ENCODE measurements at regions not wholly inside any gene's neighbourhood (a gene's known extent, or its start where the extent isn't known, plus 50 kb on each side); places are given as distances from the start of the nearest gene placed in this dataset.
"Not testable (repeated sequence)": the region's sequence is repeated elsewhere in the genome, so short reads cannot be mapped to it uniquely, and the experiment has no call there.

DNA sequence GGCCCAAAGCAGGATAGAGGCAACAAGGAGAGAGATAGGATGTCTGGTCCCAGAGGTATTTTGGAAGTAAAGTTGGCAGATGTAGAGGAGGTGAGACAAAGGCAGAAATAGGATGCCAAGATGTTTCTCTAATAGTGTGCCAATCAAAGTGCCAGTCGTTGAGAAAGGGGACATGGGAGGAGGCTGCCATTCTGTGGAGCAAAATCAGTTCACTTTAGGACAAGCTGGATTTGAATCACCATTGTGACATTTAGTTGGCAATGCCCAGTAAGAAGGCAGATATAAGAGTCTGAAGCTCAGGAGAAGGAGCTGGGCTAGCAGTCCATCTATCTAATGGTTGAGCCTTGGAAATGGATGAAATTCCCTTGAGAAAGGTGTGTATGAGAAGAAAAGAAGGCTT is 53.8 kb downstream of the ADRB2 start:
- Mint-ChIP-seq H3K36me3 (ENCODE audit: insufficient read depth) (no peaks in the 10 kb centered on the region), H3K27me3 (ENCODE audit: low read depth) (no peaks in the 10 kb centered on the region), H3K4me3 (no peak overlapping the region), H3K9me3 (no peaks in the 10 kb centered on the region), H3K4me1 (ENCODE audit: low read depth) (no peaks in the 10 kb centered on the region)
- ATAC-seq (no peak), DNase-seq (no peak)

DNA sequence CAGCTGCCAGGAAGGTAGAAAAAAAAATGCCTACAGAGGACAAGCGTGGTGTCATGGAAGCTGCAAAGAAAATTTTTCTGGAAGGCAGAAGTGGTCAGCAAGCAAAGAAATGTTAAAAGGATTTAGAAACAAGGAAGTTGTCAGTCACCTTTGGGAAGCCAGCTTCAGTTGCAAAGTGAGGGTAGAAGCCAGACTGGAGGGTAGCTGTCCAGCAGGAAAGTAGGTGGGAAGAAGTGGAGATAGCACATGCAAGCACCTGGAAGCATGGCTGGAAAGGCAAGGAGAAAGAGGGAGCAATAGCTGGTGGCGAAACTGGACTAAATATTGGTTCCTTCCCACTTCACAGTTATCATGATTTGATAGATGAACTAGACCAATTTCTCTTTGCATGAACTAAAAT is 54.3 kb downstream of the ADRB2 start:
- ATAC-seq, result no peak
- Mint-ChIP-seq H3K36me3 (ENCODE audit: insufficient read depth) (no peaks in the 10 kb centered on the region), H3K4me3 (no peak overlapping the region), H3K4me1 (ENCODE audit: low read depth) (no peaks in the 10 kb centered on the region), H3K9me3 (no peaks in the 10 kb centered on the region), H3K27me3 (ENCODE audit: low read depth) (no peaks in the 10 kb centered on the region)
- no peak for DNase-seq

DNA sequence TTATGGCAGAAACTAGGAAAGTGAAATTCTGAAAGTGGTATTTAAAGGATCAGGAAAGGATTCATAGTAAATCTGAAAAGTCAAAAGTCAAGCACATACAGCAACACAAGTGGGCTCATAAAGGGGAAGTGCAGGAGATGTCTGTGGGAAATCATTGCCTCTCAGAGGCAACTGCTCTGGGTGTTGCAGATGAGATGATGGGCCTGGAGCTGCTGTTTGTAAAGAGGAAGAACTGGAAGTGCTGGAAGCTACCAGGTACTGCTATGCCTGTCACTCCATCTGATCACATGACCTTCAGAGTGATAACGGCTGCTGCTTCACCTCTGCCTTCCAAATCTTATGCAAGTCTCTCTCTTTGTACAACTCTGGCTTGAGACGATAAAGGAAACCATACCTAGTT is 55.9 kb downstream of the ADRB2 start:
- H3K4me3 Mint-ChIP-seq, result no peak overlapping the region
- no peak for ATAC-seq
- DNase-seq, result no peak
- no peaks in the 10 kb centered on the region for H3K36me3 Mint-ChIP-seq (ENCODE audit: insufficient read depth)
- peaks cover 1% of the 10 kb centered on the region for H3K4me1 Mint-ChIP-seq (ENCODE audit: low read depth)
- no peaks in the 10 kb centered on the region for H3K9me3 Mint-ChIP-seq
- no peaks in the 10 kb centered on the region for H3K27me3 Mint-ChIP-seq (ENCODE audit: low read depth)

DNA sequence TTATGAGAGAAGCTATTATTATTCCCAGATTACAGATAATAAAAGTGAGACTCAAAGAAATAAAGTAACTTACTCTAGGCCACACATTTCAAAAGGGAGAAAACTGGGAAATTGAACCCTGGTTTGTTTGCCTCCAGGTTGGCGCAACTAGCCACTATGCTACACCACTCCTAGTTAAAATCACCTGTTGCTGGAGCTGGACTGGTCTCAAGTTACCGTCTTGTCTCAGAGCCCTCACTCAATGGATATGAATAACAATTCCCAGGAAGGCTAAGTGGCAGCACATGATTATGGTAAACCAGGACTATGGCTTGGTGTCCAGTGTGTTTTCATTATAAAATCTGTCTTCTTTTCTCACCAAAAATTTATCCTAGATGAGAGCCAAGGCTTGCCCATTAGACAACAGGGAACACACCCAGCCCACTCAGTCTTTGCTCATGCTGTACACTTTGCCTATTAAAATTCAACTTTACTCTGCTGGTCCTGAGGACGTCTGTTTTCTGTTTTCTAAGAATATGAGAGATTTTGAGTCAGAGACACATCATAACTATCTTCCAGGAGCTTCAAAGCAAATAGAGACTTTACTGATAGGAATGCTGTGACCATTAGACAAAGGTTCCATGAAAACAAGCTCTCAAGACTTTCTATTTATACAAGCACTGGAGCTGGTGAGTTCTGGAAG is 58.1 kb downstream of the ADRB2 start:
- no peak for DNase-seq
- Mint-ChIP-seq H3K4me1 (ENCODE audit: low read depth) (peaks cover 2% of the 10 kb centered on the region), H3K27me3 (ENCODE audit: low read depth) (peaks cover 3% of the 10 kb centered on the region), H3K9me3 (no peaks in the 10 kb centered on the region), H3K36me3 (ENCODE audit: insufficient read depth) (no peaks in the 10 kb centered on the region), H3K4me3 (no peak overlapping the region)
- no peak for ATAC-seq

DNA sequence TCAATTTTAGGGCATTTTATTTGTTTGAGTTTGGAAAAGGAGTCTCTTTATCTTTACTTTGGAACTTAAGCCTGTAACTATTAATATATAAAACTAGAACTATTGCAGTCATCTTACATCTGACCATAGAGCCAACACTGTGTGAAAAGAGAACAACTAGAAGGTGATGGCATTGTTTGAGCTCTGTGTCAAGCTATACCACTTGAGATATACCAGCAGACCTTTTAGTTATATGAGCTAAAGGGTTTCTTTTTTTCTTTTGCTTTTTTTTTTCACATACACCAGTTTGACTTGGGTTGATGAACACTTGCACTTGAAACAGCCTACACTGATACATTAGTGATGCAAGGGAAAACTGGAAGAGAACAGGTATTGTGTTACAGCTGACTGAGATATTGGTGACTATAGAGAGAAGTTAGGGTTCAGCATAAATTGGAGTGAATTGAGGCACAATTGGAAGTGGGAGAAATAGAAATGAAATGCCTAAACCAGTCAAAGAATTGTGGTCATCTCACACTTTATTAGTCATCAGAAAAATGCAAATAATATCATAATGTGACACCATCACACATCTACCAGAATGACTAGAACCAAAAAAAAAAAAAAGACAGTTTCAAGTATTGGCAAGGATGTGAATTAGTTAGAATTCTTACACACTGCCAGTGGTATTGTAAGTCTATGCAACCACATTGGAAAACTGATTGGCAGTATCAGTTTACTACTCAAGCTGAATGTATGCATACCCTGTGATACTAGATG is 60.9 kb downstream of the ADRB2 start:
- H3K4me1 Mint-ChIP-seq (ENCODE audit: low read depth), result peaks cover 2% of the 10 kb centered on the region
- no peak overlapping the region for H3K4me3 Mint-ChIP-seq
- ATAC-seq, result peak; percentile 57 to 66
- H3K9me3 Mint-ChIP-seq, result no peaks in the 10 kb centered on the region
- DNase-seq, result no peak
- peaks cover 20% of the 10 kb centered on the region for H3K27me3 Mint-ChIP-seq (ENCODE audit: low read depth)
- H3K36me3 Mint-ChIP-seq (ENCODE audit: insufficient read depth), result no peaks in the 10 kb centered on the region

DNA sequence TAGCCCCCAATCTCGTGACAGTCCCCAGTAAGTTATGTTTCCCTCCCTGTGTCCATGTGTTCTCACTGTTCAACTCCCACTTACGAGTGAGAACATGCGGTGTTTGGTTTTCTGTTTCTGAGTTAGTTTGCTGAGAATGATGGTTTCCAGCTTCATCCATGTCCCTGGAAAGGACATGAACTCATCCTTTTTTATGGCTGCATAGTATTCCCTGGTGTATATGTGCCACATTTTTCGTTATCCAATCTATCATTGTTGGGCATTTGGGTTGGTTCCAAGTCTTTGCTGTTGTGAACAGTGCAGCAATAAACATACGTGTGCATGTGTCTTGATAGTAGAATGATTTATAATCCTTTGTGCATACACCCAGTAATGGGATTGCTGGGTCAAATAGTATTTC is 63.5 kb downstream of the ADRB2 start:
- not testable (repeated sequence) for H3K36me3 Mint-ChIP-seq (ENCODE audit: insufficient read depth); ATAC-seq; H3K4me1 Mint-ChIP-seq (ENCODE audit: low read depth); H3K4me3 Mint-ChIP-seq; DNase-seq
- Mint-ChIP-seq H3K9me3 (peaks cover 10% of the 10 kb centered on the region), H3K27me3 (ENCODE audit: low read depth) (peaks cover 30% of the 10 kb centered on the region)

DNA sequence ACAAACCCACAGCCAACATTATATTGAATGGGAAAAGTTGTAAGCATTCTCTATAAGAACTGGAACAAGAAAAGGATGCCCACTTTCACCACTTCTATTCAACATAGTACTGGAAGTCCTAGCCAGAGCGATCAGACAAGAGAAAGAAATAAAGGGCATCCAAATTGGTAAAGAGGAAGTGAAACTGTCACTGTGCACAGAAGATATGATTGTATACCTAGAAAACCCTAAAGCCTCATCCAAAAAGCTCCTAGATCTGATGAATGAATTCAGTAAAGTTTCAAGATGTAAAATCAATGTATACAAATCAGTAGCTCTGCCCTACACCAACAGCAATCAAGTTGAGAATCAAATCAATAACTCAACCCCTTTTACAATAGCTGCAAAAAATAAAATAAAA is 69.0 kb downstream of the ADRB2 start:
- not testable (repeated sequence) for ATAC-seq

DNA sequence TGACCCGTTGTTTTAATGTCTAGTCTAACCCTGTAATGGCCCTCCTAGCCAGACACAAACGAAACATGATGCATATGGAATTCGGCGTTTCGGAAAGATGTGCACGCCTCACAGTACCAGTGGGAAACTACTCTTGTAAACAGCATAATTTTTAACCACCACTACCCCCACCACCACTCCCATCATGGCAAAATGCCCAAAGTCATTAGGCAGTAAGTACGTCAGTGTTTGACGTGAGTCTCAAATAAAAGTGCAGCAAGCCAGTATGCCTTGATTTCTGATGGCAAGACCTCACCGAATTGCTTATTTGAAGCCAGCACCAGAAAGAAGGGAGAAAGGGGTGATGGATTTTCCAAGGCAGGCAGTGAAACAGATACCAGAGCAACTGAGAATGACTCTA is 71.4 kb downstream of the ADRB2 start:
- ATAC-seq (no peak), DNase-seq (no peak)
- Mint-ChIP-seq H3K27me3 (ENCODE audit: low read depth) (peaks cover 7% of the 10 kb centered on the region), H3K9me3 (peaks cover 10% of the 10 kb centered on the region), H3K4me1 (ENCODE audit: low read depth) (no peaks in the 10 kb centered on the region), H3K36me3 (ENCODE audit: insufficient read depth) (no peaks in the 10 kb centered on the region), H3K4me3 (no peak overlapping the region)

More for the DNA sequence above, 69.0 kb downstream of the ADRB2 start:
- H3K27me3 Mint-ChIP-seq (ENCODE audit: low read depth), result peaks cover 19% of the 10 kb centered on the region
- H3K4me1 Mint-ChIP-seq (ENCODE audit: low read depth); H3K36me3 Mint-ChIP-seq (ENCODE audit: insufficient read depth); H3K4me3 Mint-ChIP-seq; DNase-seq: not testable (repeated sequence)
- H3K9me3 Mint-ChIP-seq, result peaks cover 10% of the 10 kb centered on the region

DNA sequence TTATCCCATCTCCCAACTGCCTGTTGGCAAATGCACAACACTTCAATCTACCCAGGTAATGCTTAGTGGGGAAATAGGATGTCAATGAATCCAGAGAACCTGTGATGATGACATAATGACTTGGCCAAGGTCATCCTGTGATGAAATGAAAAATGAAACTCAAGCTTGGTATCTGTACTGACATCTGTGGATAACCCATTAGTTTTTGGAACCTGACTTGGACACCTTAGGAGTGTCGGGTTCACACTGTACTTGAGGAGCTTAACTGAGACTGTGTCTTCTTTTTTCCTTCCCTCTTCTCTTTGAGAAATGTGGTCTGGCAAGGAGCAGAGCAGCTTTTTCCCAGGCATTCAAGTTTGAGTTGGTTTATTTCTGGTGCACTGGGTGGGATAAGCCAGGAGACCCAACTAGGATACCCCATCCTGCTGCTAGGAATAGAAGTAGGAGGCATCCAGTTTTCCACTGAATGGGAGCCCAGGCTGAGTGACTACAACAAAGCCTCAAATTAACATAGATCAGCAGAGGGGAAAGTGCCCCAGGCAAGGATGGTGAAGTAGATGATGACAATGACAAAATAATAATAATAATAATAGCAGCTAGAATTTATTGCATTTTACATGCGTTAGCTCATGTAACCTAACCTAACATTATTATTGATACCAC is 72.1 kb downstream of the ADRB2 start:
- H3K4me3 Mint-ChIP-seq, result no peak overlapping the region
- peaks cover 7% of the 10 kb centered on the region for H3K9me3 Mint-ChIP-seq
- no peaks in the 10 kb centered on the region for H3K36me3 Mint-ChIP-seq (ENCODE audit: insufficient read depth)
- no peak for ATAC-seq
- DNase-seq, result no peak
- peaks cover 2% of the 10 kb centered on the region for H3K27me3 Mint-ChIP-seq (ENCODE audit: low read depth)
- no peaks in the 10 kb centered on the region for H3K4me1 Mint-ChIP-seq (ENCODE audit: low read depth)

DNA sequence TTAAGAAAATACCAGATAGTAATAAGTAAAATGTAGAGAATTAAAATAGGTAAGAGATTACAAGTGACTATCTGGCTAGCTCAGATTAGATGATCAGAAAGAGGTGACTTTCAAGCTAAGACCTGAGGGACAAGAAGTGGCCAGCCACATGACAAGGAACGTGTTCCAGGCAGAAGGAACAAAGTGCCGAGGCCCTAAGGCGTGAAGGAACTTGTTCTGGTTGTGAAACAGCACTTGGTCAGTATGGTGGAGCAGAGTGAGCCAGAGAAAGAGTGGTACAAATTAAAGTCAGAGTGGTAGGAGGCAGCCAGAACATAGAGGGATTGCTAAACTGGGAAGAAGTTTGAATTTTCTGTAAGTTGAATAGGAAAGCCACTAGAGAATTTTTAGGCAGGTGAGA is 73.6 kb downstream of the ADRB2 start:
- DNase-seq, result no peak
- no peaks in the 10 kb centered on the region for H3K9me3 Mint-ChIP-seq

DNA sequence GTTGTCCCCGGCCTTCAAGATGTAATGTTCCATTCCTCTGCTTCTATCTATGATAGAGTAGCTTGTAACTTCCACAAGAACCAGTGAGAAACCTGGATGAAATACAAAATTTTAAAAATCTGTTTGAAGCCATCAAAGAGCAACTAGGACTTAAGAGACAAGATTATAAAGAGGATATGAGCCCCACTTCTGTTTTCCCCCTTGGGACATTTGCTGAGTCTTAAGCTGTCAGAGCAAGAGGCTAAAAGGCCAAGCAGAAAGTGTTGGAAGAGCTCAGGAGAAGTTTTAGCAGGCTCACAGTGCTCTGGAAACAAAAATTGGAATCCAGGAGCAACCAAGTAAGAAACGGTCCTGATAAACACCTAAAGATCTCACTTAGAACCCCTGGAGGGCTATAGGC is 76.1 kb downstream of the ADRB2 start:
- Mint-ChIP-seq H3K4me3 (no peak overlapping the region), H3K36me3 (ENCODE audit: insufficient read depth) (no peaks in the 10 kb centered on the region), H3K27me3 (ENCODE audit: low read depth) (no peaks in the 10 kb centered on the region), H3K4me1 (ENCODE audit: low read depth) (no peaks in the 10 kb centered on the region), H3K9me3 (no peaks in the 10 kb centered on the region)
- no peak for DNase-seq
- ATAC-seq, result no peak

More for the DNA sequence above, 73.6 kb downstream of the ADRB2 start:
- H3K4me3 Mint-ChIP-seq, result no peak overlapping the region
- ATAC-seq, result no peak
- H3K36me3 Mint-ChIP-seq (ENCODE audit: insufficient read depth), result no peaks in the 10 kb centered on the region
- no peaks in the 10 kb centered on the region for H3K4me1 Mint-ChIP-seq (ENCODE audit: low read depth)
- no peaks in the 10 kb centered on the region for H3K27me3 Mint-ChIP-seq (ENCODE audit: low read depth)

DNA sequence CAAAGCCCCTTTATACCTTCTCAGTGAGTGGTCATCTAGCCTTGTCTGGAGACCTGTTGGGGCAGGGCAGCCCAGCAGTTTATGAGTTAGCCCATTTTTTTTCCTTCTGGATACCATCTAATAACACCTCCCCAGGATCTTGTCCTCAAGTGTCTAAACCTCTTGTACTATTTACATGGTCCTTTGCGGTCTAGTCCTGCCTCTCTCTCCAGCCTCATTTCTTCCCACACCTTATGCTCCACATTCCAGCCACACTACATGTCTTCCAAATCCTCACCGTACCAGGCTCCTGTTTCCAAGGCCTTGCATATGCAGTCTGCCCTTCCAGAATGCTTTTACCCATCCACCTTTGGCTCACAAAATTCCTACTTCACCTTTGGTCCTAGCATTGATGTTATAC is 77.2 kb downstream of the ADRB2 start:
- no peak overlapping the region for H3K4me3 Mint-ChIP-seq
- no peak for DNase-seq
- H3K9me3 Mint-ChIP-seq, result no peaks in the 10 kb centered on the region
- no peaks in the 10 kb centered on the region for H3K4me1 Mint-ChIP-seq (ENCODE audit: low read depth)
- H3K36me3 Mint-ChIP-seq (ENCODE audit: insufficient read depth), result no peaks in the 10 kb centered on the region
- no peak for ATAC-seq
- H3K27me3 Mint-ChIP-seq (ENCODE audit: low read depth), result no peaks in the 10 kb centered on the region

DNA sequence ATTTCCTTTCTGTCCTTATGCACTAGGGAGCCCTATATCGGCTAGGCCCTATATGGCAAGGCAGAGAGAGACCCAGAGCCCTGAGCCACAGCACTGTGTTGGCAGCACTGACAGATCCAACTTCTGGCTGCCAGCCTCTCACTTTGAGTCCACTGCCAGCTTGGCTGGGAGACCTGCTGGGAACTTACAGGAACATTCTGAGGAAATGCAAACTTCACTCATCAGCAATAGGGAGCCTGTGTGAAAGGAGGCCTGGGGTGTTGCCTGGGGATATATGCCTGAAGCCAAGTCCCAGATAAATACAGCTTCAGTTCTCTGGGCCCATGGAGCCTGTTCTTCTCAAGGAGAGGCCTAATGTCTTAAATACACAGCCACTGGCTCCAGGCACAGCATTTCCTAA is 78.0 kb downstream of the ADRB2 start:
- no peaks in the 10 kb centered on the region for H3K27me3 Mint-ChIP-seq (ENCODE audit: low read depth)
- H3K9me3 Mint-ChIP-seq, result no peaks in the 10 kb centered on the region
- ATAC-seq, result no peak
- H3K4me3 Mint-ChIP-seq, result no peak overlapping the region
- DNase-seq, result no peak
- H3K4me1 Mint-ChIP-seq (ENCODE audit: low read depth), result no peaks in the 10 kb centered on the region
- H3K36me3 Mint-ChIP-seq (ENCODE audit: insufficient read depth), result no peaks in the 10 kb centered on the region

DNA sequence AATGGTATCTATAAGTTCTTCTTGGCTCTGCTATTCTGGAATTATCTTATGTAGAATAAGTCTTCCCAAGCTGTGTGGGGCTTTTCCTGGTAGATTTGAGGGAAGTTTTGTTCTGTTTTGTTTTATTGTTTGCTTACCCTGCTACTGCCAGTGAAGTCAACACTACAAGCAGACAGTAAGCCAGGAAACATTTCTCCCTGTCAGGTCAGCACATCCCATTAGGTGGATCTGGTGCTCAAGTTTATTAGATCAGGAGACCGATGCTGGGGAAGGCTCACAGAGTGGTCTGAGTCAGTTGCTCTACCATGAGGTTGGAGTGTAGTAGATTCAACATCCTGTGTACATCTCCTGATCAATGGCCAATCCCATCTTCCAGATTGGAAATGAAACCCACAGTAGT is 79.1 kb downstream of the ADRB2 start:
- H3K9me3 Mint-ChIP-seq, result no peaks in the 10 kb centered on the region
- H3K4me3 Mint-ChIP-seq, result no peak overlapping the region
- DNase-seq (no peak), ATAC-seq (no peak)
- H3K36me3 Mint-ChIP-seq (ENCODE audit: insufficient read depth), result no peaks in the 10 kb centered on the region
- H3K27me3 Mint-ChIP-seq (ENCODE audit: low read depth), result no peaks in the 10 kb centered on the region
- peaks cover 5% of the 10 kb centered on the region for H3K4me1 Mint-ChIP-seq (ENCODE audit: low read depth)

DNA sequence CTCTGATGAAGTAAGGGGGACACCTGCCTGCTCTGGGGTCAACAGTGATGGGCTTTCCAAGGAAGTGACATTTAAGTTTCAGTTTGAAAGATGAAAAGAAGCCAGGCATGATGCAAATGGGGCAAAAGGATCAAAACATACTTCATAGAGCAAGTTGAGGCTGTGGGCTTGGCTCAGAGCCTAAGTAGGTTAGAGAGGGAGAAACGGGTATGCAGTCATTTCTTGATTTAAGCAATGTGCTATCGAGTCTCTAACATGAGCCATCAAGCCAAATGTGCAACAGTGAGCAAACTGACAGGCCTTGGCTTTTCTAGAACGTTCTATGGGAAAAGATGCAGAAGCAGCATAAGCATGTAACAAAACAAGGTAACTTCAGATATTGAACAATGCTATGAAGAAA is 80.6 kb downstream of the ADRB2 start:
- H3K36me3 Mint-ChIP-seq (ENCODE audit: insufficient read depth), result no peaks in the 10 kb centered on the region
- ATAC-seq (no peak), DNase-seq (no peak)
- no peaks in the 10 kb centered on the region for H3K27me3 Mint-ChIP-seq (ENCODE audit: low read depth)
- peaks cover 10% of the 10 kb centered on the region for H3K4me1 Mint-ChIP-seq (ENCODE audit: low read depth)
- H3K9me3 Mint-ChIP-seq, result no peaks in the 10 kb centered on the region
- H3K4me3 Mint-ChIP-seq, result no peak overlapping the region

Data from activated T-cell treated with anti-CD3 and anti-CD28 coated beads, Interleukin-2, amount 50 U/mL, for 4 hours (primary cell).